Testis (tissue), 2 donors: ENCODE measurements at regions not wholly inside any gene's neighbourhood (a gene's known extent, or its start where the extent isn't known, plus 50 kb on each side); places are given as distances from the start of the nearest gene placed in this dataset.

Experiments
- POLR2A ChIP-seq: fragments of 450-650 bp; IDR thresholded peaks from one replicate; pipeline ENCODE4 v1.6.1; 2017; ENCODE audit warnings: antibody characterized with exemption, mild to moderate bottlenecking, moderate library complexity
- TF ChIP-seq, protein P1 (sequence below), 3 experiments: fragments of 450-650 bp in 2 of 3; fragments of 200-600 bp in 1 of 3; sonication (generic) in 1 of 3; IDR thresholded peaks; one replicate each; pipeline ENCODE4 v1.5.1; 2016 to 2019; ENCODE audit warnings: antibody characterized with exemption in 3 of 3, mild to moderate bottlenecking in 2 of 3, moderate library complexity in 1 of 3

DNA sequence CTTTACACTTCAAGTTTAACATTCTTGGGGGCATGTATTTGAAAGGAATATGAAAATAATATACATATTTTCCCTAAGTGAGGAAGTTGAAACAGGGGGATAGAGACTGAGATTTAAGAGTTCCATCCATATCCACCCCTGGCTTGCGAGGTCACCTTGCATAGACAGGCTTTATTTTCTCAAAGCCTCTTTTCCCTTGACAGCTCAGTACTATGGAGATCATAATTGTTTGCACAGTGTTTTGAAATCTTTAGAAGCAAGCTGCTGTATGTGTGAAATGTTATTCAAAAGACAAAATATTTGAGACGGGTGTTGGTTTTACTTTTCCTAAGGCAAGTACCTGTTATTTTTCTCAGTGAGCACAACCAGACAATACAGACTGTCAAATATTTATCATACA, 163.1 kb downstream of the LRRC70 start:
- TF ChIP-seq, protein P1, sequence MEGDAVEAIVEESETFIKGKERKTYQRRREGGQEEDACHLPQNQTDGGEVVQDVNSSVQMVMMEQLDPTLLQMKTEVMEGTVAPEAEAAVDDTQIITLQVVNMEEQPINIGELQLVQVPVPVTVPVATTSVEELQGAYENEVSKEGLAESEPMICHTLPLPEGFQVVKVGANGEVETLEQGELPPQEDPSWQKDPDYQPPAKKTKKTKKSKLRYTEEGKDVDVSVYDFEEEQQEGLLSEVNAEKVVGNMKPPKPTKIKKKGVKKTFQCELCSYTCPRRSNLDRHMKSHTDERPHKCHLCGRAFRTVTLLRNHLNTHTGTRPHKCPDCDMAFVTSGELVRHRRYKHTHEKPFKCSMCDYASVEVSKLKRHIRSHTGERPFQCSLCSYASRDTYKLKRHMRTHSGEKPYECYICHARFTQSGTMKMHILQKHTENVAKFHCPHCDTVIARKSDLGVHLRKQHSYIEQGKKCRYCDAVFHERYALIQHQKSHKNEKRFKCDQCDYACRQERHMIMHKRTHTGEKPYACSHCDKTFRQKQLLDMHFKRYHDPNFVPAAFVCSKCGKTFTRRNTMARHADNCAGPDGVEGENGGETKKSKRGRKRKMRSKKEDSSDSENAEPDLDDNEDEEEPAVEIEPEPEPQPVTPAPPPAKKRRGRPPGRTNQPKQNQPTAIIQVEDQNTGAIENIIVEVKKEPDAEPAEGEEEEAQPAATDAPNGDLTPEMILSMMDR (IDR thresholded peaks at IDR 0.05) = no peak
- no peak for TF ChIP-seq POLR2A
